Hypothalamus (tissue), 51 donors: ENCODE measurements at regions not wholly inside any gene's neighbourhood (a gene's known extent, or its start where the extent isn't known, plus 50 kb on each side); places are given as distances from the start of the nearest gene placed in this dataset.

Experiments used
- DNase-seq, 51 donors: peaks; one replicate each; lab custom pipeline; 2025; lab: John Stamatoyannopoulos, UW

GRCh38 chr2:238558456-238559099, 131.9 kb downstream of the ASB1 start:
- DNase-seq: no peak

GRCh38 chr2:238560234-238560633, 133.5 kb downstream of the ASB1 start:
- DNase-seq: no peak

- no peak for DNase-seq
Measured at GRCh38 chr2:238561230-238561629, 134.5 kb downstream of the ASB1 start.

GRCh38 chr2:238562446-238562845, 135.7 kb downstream of the ASB1 start:
- DNase-seq: no peak

GRCh38 chr2:238563551-238563950, 136.8 kb downstream of the ASB1 start:
- no peak for DNase-seq

- DNase-seq: no peak
Measured at GRCh38 chr2:238564286-238564920, 137.7 kb downstream of the ASB1 start.

GRCh38 chr2:238565031-238565430, 138.3 kb downstream of the ASB1 start:
- DNase-seq: no peak

- DNase-seq: no peak
Measured at GRCh38 chr2:238566001-238566645, 139.4 kb downstream of the ASB1 start.

- no peak for DNase-seq
Measured at GRCh38 chr2:238567067-238567855, 140.5 kb downstream of the ASB1 start.

- DNase-seq: no peak
Measured at GRCh38 chr2:238567996-238568395, 141.3 kb downstream of the ASB1 start.

GRCh38 chr2:238568455-238569440, 142.0 kb downstream of the ASB1 start:
- no peak for DNase-seq

- peak in 1 of 51 donors; percentile 20 for DNase-seq
Measured at GRCh38 chr2:238569507-238570195, 142.9 kb downstream of the ASB1 start.

GRCh38 chr2:238570391-238570790, 143.7 kb downstream of the ASB1 start:
- DNase-seq: no peak

GRCh38 chr2:238570926-238571325, 144.2 kb downstream of the ASB1 start:
- no peak for DNase-seq

- DNase-seq: no peak
Measured at GRCh38 chr2:238571661-238572372, 145.1 kb downstream of the ASB1 start.

GRCh38 chr2:238573065-238573778, 146.5 kb downstream of the ASB1 start:
- no peak for DNase-seq

GRCh38 chr2:238573916-238574315, 147.2 kb downstream of the ASB1 start:
- no peak for DNase-seq
